Caco-2 (cell line): ENCODE measurements at regions not wholly inside any gene's neighbourhood (a gene's known extent, or its start where the extent isn't known, plus 50 kb on each side); places are given as distances from the start of the nearest gene placed in this dataset.

Source experiments
- BruUV-seq: library from RNA; stranded (reverse); fragments of 400-500 nt; replicated peaks from 2 replicates; lab custom pipeline; 2021; lab: Mats Ljungman, UMichigan
- CTCF ChIA-PET: fragments of 300-600 bp; sonication (Branson Sonifier 250); formaldehyde crosslinking; loops from one replicate; lab custom pipeline; 2022; ENCODE audit warnings: antibody characterized with exemption; lab: Charles Lee
- POLR2A ChIA-PET: fragments of 300-600 bp; sonication (Branson Sonifier 250); formaldehyde crosslinking; loops from one replicate; lab custom pipeline; 2022; ENCODE audit warnings: antibody characterized with exemption; lab: Charles Lee
- DNase-seq, 2 experiments: peaks; one replicate each; pipeline versions ENCODE4 v3.0.0 to v3.0.0-alpha.2; 2020 to 2022
- H3K27me3 ChIP-seq: replicated peaks from 2 replicates; pipeline ENCODE4 v1.6.0; 2011; ENCODE audit warnings: low read length; ENCODE audit not compliant: control insufficient read depth, insufficient read depth
- H3K36me3 ChIP-seq: 2 replicates; pipeline ENCODE4 v1.5.1; 2011; ENCODE audit warnings: low read length; ENCODE audit not compliant: control insufficient read depth, insufficient read depth
- H3K4me1 ChIP-seq: fragments of 250-450 bp; sonication (Bioruptor Pico); 2 replicates; pipeline ENCODE4 v1.5.1; 2020; ENCODE audit warnings: mild to moderate bottlenecking
- H3K4me3 ChIP-seq: 2 replicates; pipeline ENCODE4 v1.5.1; 2011; ENCODE audit warnings: low read depth, mild to moderate bottlenecking, control low read depth, low read length
- H3K9me3 ChIP-seq: fragments of 250-450 bp; sonication (Bioruptor Pico); 2 replicates; pipeline ENCODE4 v1.5.1; 2020; ENCODE audit warnings: mild to moderate bottlenecking, moderate library complexity
- H3K27ac Mint-ChIP-seq: one replicate; pipeline ENCODE4 v1.8.0; 2022; ENCODE audit warnings: mixed read lengths; ENCODE audit not compliant: unreplicated experiment
- H3K27me3 Mint-ChIP-seq: one replicate; pipeline ENCODE4 v1.8.0; 2022; ENCODE audit warnings: mixed read lengths; ENCODE audit not compliant: insufficient read depth, unreplicated experiment
- H3K36me3 Mint-ChIP-seq: one replicate; pipeline ENCODE4 v1.8.0; 2022; ENCODE audit warnings: mild to moderate bottlenecking, mixed read lengths; ENCODE audit not compliant: insufficient read depth, unreplicated experiment
- H3K4me1 Mint-ChIP-seq: one replicate; pipeline ENCODE4 v1.8.0; 2022; ENCODE audit warnings: low read depth, mixed read lengths; ENCODE audit not compliant: unreplicated experiment
- H3K4me3 Mint-ChIP-seq: one replicate; pipeline ENCODE4 v1.8.0; 2022; ENCODE audit warnings: mild to moderate bottlenecking, moderate library complexity, mixed read lengths; ENCODE audit not compliant: unreplicated experiment
- H3K9me3 Mint-ChIP-seq: one replicate; pipeline ENCODE4 v1.8.0; 2022; ENCODE audit warnings: mixed read lengths; ENCODE audit not compliant: unreplicated experiment
- CTCF ChIP-seq, 2 experiments: fragments of 200-600 bp in 1 of 2; IDR thresholded peaks; 1 replicate in 1 of 2; 2 replicates in 1 of 2; pipeline versions ENCODE4 v1.5.1 to v1.8.0; 2011 to 2022; ENCODE audit warnings: antibody characterized with exemption in 1 of 2, control low read depth in 1 of 2, inconsistent platforms in 1 of 2, low read depth in 1 of 2, low read length in 1 of 2, mild to moderate bottlenecking in 1 of 2, moderate library complexity in 1 of 2; ENCODE audit not compliant: insufficient read depth in 1 of 2, severe bottlenecking in 1 of 2, unreplicated experiment in 1 of 2
- intact Hi-C: fragments of 100-400 bp; cut with micrococcal nuclease; formaldehyde crosslinking; loops from one replicate; pipeline ENCODE4 v1.10.0; 2022; ENCODE audit not compliant: unreplicated experiment

- POLR2A ChIA-PET = no interaction called here
- H3K27me3 ChIP-seq = no peaks in the 10 kb centered on the region
- H3K4me1 ChIP-seq = no peaks in the 10 kb centered on the region
- BruUV-seq = no TSS peak
- Mint-ChIP-seq H3K9me3 (peaks cover 21% of the 10 kb centered on the region), H3K36me3 (no peaks in the 10 kb centered on the region), H3K27me3 (peaks cover 9% of the 10 kb centered on the region), H3K4me1 (no peaks in the 10 kb centered on the region), H3K27ac (no peak overlapping the region), H3K4me3 (no peak overlapping the region)
- no peak for DNase-seq
- no peak for TF ChIP-seq CTCF (IDR thresholded peaks at IDR 0.05; ENCODE audit: insufficient read depth in 1 of 2, low read depth in 1 of 2, low read length in 1 of 2, severe bottlenecking in 1 of 2, unreplicated experiment in 1 of 2)
- intact Hi-C loops = no loop called here
- no peaks in the 10 kb centered on the region for H3K9me3 ChIP-seq
- no peaks in the 10 kb centered on the region for H3K36me3 ChIP-seq
- no peak overlapping the region for H3K4me3 ChIP-seq
- CTCF ChIA-PET = no interaction called here
These were observed 578.9 kb downstream of the HAO1 start for GRCh38 chr20:7361321-7361720.

- DNase-seq = no peak
- Mint-ChIP-seq H3K9me3 (peaks cover 21% of the 10 kb centered on the region), H3K4me1 (no peaks in the 10 kb centered on the region), H3K27me3 (peaks cover 9% of the 10 kb centered on the region), H3K4me3 (no peak overlapping the region), H3K36me3 (no peaks in the 10 kb centered on the region), H3K27ac (no peak overlapping the region)
- Histone ChIP-seq H3K27me3 (no peaks in the 10 kb centered on the region), H3K36me3 (no peaks in the 10 kb centered on the region), H3K9me3 (no peaks in the 10 kb centered on the region), H3K4me3 (no peak overlapping the region), H3K4me1 (no peaks in the 10 kb centered on the region)
- ChIA-PET CTCF (no interaction called here), POLR2A (no interaction called here)
- intact Hi-C loops = no loop called here
- BruUV-seq = no TSS peak
- TF ChIP-seq CTCF (IDR thresholded peaks at IDR 0.05; ENCODE audit: insufficient read depth in 1 of 2, low read depth in 1 of 2, low read length in 1 of 2, severe bottlenecking in 1 of 2, unreplicated experiment in 1 of 2) = no peak
These were observed 578.3 kb downstream of the HAO1 start for GRCh38 chr20:7361931-7362330.

GRCh38 chr20:7362601-7363000 lies 577.7 kb downstream of the HAO1 start:
- no peaks in the 10 kb centered on the region for H3K36me3 ChIP-seq
- ChIA-PET CTCF (no interaction called here), POLR2A (no interaction called here)
- H3K27me3 Mint-ChIP-seq = peaks cover 9% of the 10 kb centered on the region
- H3K4me3 Mint-ChIP-seq = no peak overlapping the region
- no peaks in the 10 kb centered on the region for H3K9me3 ChIP-seq
- H3K9me3 Mint-ChIP-seq = peaks cover 21% of the 10 kb centered on the region
- H3K4me1 ChIP-seq = no peaks in the 10 kb centered on the region
- no peaks in the 10 kb centered on the region for H3K36me3 Mint-ChIP-seq
- no peak for TF ChIP-seq CTCF (IDR thresholded peaks at IDR 0.05; ENCODE audit: insufficient read depth in 1 of 2, low read depth in 1 of 2, low read length in 1 of 2, severe bottlenecking in 1 of 2, unreplicated experiment in 1 of 2)
- DNase-seq = no peak
- H3K27ac Mint-ChIP-seq = no peak overlapping the region
- intact Hi-C loops = no loop called here
- H3K4me1 Mint-ChIP-seq = no peaks in the 10 kb centered on the region
- H3K4me3 ChIP-seq = no peak overlapping the region
- BruUV-seq = no TSS peak
- no peaks in the 10 kb centered on the region for H3K27me3 ChIP-seq
